Fibroblast of villous mesenchyme (primary cell): ENCODE measurements at regions not wholly inside any gene's neighbourhood (a gene's known extent, or its start where the extent isn't known, plus 50 kb on each side); places are given as distances from the start of the nearest gene placed in this dataset.
A peak's percentile ranks its signal among the peaks of the same experiment; 100 is the strongest.

Experiments
- DNase-seq: peaks from one replicate; pipeline ENCODE4 v3.0.0-alpha.2; 2010; ENCODE audit warnings: low read depth
- H3K4me3 ChIP-seq: 2 replicates; pipeline ENCODE4 v1.5.1; 2011; ENCODE audit warnings: low read depth, mild to moderate bottlenecking, low read length
- CTCF ChIP-seq: IDR thresholded peaks from 2 replicates; pipeline ENCODE4 v1.5.1; 2012; ENCODE audit warnings: low read depth, mild to moderate bottlenecking, low read length; ENCODE audit not compliant: insufficient read depth

DNA sequence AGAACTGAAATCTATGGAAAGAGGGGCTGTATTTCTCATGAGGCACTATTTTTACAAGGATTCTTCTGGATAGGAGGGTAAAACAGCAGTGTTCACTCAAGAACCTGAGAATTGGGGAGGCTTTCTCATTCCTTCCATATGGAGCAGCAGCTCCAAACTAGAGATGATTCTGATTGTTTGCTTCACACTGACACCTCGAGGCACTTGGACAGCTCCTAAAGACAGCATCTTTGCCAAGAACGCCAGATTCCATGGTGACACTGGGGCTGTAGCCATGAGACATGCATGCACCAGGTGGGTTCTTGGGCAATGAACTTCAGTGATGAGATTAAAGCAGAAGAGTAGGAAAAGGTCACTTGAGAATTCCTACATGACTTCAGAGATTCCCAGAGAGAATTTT is 361.5 kb upstream of the HTR2A start:
- DNase-seq = no peak
- no peak for TF ChIP-seq CTCF
- no peak overlapping the region for H3K4me3 ChIP-seq

DNA sequence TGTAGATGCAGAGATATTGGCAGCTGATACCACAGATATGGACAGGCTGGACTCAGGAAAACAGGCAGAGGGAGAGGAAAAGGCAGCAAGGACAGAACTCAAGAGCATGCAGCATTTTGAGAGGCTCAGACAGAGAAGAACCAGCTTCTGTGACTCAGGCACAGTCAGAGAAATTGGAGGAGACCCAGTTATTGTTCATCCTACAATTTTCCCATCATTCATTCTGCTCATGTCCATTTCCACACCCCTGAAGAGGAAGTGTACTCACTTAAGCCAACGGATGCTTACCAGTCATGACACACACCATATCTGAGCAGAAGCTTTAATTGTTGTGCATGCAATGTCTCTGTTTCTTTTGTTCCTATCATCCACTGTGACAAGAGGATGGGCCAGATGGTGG is 359.8 kb upstream of the HTR2A start:
- H3K4me3 ChIP-seq = no peak overlapping the region
- TF ChIP-seq CTCF = no peak
- no peak for DNase-seq

GRCh38 chr13:47252627-47253026 is 355.8 kb upstream of the HTR2A start:
- DNase-seq = no peak
- no peak overlapping the region for H3K4me3 ChIP-seq
- no peak for TF ChIP-seq CTCF

DNA sequence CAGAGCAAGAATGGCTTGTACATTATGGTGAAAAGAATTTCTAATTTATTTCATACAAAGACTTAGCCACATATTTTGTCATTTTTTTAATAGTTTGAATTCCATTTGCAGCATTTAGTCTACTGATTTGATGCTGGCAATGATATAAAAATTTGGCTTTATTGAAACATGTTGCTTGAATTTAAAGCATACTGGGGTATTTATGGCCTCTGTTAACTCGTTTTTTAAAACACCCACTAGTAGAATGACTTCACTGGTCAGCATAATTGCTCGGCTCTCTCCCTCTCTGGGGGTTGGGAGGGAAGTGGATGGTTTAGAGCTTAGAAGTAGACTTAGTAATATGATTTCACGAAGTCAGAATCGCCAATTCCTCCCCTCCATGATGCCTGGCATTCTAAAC is 354.9 kb upstream of the HTR2A start:
- no peak overlapping the region for H3K4me3 ChIP-seq
- DNase-seq = no peak
- TF ChIP-seq CTCF = no peak

GRCh38 chr13:47250146-47250545 is 353.3 kb upstream of the HTR2A start:
- no peak for TF ChIP-seq CTCF
- no peak overlapping the region for H3K4me3 ChIP-seq
- peak; percentile 44 for DNase-seq

DNA sequence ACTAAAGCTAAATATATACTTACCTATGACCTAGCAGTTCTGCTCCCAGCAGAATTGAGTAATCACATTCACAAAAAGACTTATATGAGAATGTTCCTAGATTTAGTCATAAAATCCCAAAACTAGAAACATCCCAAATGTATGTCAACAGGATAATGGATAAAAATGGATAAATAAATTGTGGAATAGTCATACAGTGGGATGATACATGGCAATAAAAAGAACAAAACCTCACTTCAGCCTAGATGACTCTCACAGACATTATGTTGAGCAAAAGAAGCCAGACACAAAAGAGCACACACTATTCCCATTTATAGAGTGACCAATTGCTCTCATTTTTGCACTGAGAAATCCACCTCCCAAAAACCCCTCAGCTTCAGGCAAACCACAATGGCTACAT is 352.4 kb upstream of the HTR2A start:
- no peak overlapping the region for H3K4me3 ChIP-seq
- TF ChIP-seq CTCF = no peak
- no peak for DNase-seq

GRCh38 chr13:47241446-47241845 is 344.6 kb upstream of the HTR2A start:
- DNase-seq = no peak
- no peak overlapping the region for H3K4me3 ChIP-seq
- TF ChIP-seq CTCF = no peak
